ENCODE measurements at regions not wholly inside any gene's neighbourhood (a gene's known extent, or its start where the extent isn't known, plus 50 kb on each side); places are given as distances from the start of the nearest gene placed in this dataset.

GRCh38 chr4:3707423-3708102 lies 58.6 kb upstream of the ADRA2C start:
- TF ChIP-seq ZFX (IDR thresholded peaks at IDR 0.05; ENCODE audit: borderline replicate concordance) (no peak), CTCF (IDR thresholded peaks at IDR 0.05) (no peak)
- H3K27ac ChIP-seq, result no peak overlapping the region

- no peak for TF ChIP-seq CTCF (IDR thresholded peaks at IDR 0.05)
- no peak for TF ChIP-seq ZFX (IDR thresholded peaks at IDR 0.05; ENCODE audit: borderline replicate concordance)
- H3K27ac ChIP-seq, result no peak overlapping the region
Measured at GRCh38 chr4:3706565-3707422, 59.4 kb upstream of the ADRA2C start.

- no peak for TF ChIP-seq CTCF (IDR thresholded peaks at IDR 0.05)
- H3K27ac ChIP-seq, result no peak overlapping the region
Measured at GRCh38 chr4:3706111-3706511, 60.1 kb upstream of the ADRA2C start.

GRCh38 chr4:3705236-3705987 lies 60.8 kb upstream of the ADRA2C start:
- no peak overlapping the region for H3K27ac ChIP-seq
- TF ChIP-seq CTCF (IDR thresholded peaks at IDR 0.05) (no peak), ZFX (IDR thresholded peaks at IDR 0.05; ENCODE audit: borderline replicate concordance) (no peak)

- no peak overlapping the region for H3K27ac ChIP-seq
- TF ChIP-seq CTCF (IDR thresholded peaks at IDR 0.05) (no peak), ZFX (IDR thresholded peaks at IDR 0.05; ENCODE audit: borderline replicate concordance) (no peak)
Measured at GRCh38 chr4:3704669-3705068, 61.5 kb upstream of the ADRA2C start.

- H3K27ac ChIP-seq, result no peak overlapping the region
- TF ChIP-seq ZFX (IDR thresholded peaks at IDR 0.05; ENCODE audit: borderline replicate concordance) (no peak), CTCF (IDR thresholded peaks at IDR 0.05) (no peak)
Measured at GRCh38 chr4:3703677-3704521, 62.3 kb upstream of the ADRA2C start.
